Superior temporal gyrus (tissue), 1 donor: ENCODE measurements at regions not wholly inside any gene's neighbourhood (a gene's known extent, or its start where the extent isn't known, plus 50 kb on each side); places are given as distances from the start of the nearest gene placed in this dataset.

Experiments
- DNase-seq: peaks from one replicate; pipeline ENCODE4 v3.0.0-alpha.2; 2016; ENCODE audit errors: extremely low spot score

GRCh38 chr5:143761663-143762062 is 50.3 kb upstream of the HMHB1 start:
- no peak for DNase-seq

GRCh38 chr5:143760755-143761154 is 51.2 kb upstream of the HMHB1 start:
- DNase-seq = no peak

- no peak for DNase-seq
Observed at GRCh38 chr5:143760131-143760505, 51.8 kb upstream of the HMHB1 start.

- peak; percentile 52 for DNase-seq
Observed at GRCh38 chr5:143759396-143760130, 52.4 kb upstream of the HMHB1 start.

GRCh38 chr5:143758750-143759149 is 53.2 kb upstream of the HMHB1 start:
- DNase-seq = peak; percentile 16

GRCh38 chr5:143758015-143758414 is 53.9 kb upstream of the HMHB1 start:
- DNase-seq = peak; percentile 59

GRCh38 chr5:143757116-143757515 is 54.8 kb upstream of the HMHB1 start:
- DNase-seq = no peak

GRCh38 chr5:143755966-143756365 is 56.0 kb upstream of the HMHB1 start:
- DNase-seq = no peak

GRCh38 chr5:143752165-143752850 is 59.7 kb upstream of the HMHB1 start:
- no peak for DNase-seq

- no peak for DNase-seq
Observed at GRCh38 chr5:143751342-143751741, 60.6 kb upstream of the HMHB1 start.

GRCh38 chr5:143749581-143750205 is 62.3 kb upstream of the HMHB1 start:
- DNase-seq = no peak

- no peak for DNase-seq
Observed at GRCh38 chr5:143748516-143748915, 63.4 kb upstream of the HMHB1 start.

GRCh38 chr5:143742951-143743350 is 69.0 kb upstream of the HMHB1 start:
- DNase-seq = no peak

- no peak for DNase-seq
Observed at GRCh38 chr5:143741421-143741820, 70.5 kb upstream of the HMHB1 start.

GRCh38 chr5:143740956-143741355 is 71.0 kb upstream of the HMHB1 start:
- DNase-seq = no peak

- no peak for DNase-seq
Observed at GRCh38 chr5:143739746-143740145, 72.2 kb upstream of the HMHB1 start.

- DNase-seq = no peak
Observed at GRCh38 chr5:143738417-143739401, 73.3 kb upstream of the HMHB1 start.

- DNase-seq = no peak
Observed at GRCh38 chr5:143737062-143737461, 74.9 kb upstream of the HMHB1 start.

- DNase-seq = no peak
Observed at GRCh38 chr5:143734456-143734780, 77.5 kb upstream of the HMHB1 start.

GRCh38 chr5:143733665-143734455 is 78.1 kb upstream of the HMHB1 start:
- DNase-seq = no peak

GRCh38 chr5:143732402-143732801 is 79.6 kb upstream of the HMHB1 start:
- no peak for DNase-seq
